ENCODE measurements at regions not wholly inside any gene's neighbourhood (a gene's known extent, or its start where the extent isn't known, plus 50 kb on each side); places are given as distances from the start of the nearest gene placed in this dataset.
A peak's percentile ranks its signal among the peaks of the same experiment; 100 is the strongest.
"Not testable (repeated sequence)": the region's sequence is repeated elsewhere in the genome, so short reads cannot be mapped to it uniquely, and the experiment has no call there.

GRCh38 chr4:11847167-11847566 lies 418.5 kb upstream of the HS3ST1 start:
- no peaks in the 10 kb centered on the region for H3K36me3 Mint-ChIP-seq (ENCODE audit: low read depth)
- no peak overlapping the region for H3K27ac Mint-ChIP-seq
- H3K4me1 Mint-ChIP-seq: no peaks in the 10 kb centered on the region
- H3K4me3 Mint-ChIP-seq: no peak overlapping the region
- no peaks in the 10 kb centered on the region for H3K27me3 Mint-ChIP-seq
- ATAC-seq (no peak), DNase-seq (no peak)
- H3K9me3 Mint-ChIP-seq: no peaks in the 10 kb centered on the region

- no peaks in the 10 kb centered on the region for H3K9me3 Mint-ChIP-seq
- ATAC-seq (peak; percentile 33), DNase-seq (no peak)
- no peak overlapping the region for H3K4me3 Mint-ChIP-seq
- H3K27ac Mint-ChIP-seq: no peak overlapping the region
- H3K4me1 Mint-ChIP-seq: no peaks in the 10 kb centered on the region
- no peaks in the 10 kb centered on the region for H3K27me3 Mint-ChIP-seq
- no peaks in the 10 kb centered on the region for H3K36me3 Mint-ChIP-seq (ENCODE audit: low read depth)
These were observed 415.2 kb upstream of the HS3ST1 start for GRCh38 chr4:11843927-11844326.

GRCh38 chr4:11843340-11843739 lies 414.6 kb upstream of the HS3ST1 start:
- H3K9me3 Mint-ChIP-seq: no peaks in the 10 kb centered on the region
- no peaks in the 10 kb centered on the region for H3K4me1 Mint-ChIP-seq
- H3K27ac Mint-ChIP-seq: no peak overlapping the region
- H3K4me3 Mint-ChIP-seq: no peak overlapping the region
- ATAC-seq (no peak), DNase-seq (no peak)
- H3K27me3 Mint-ChIP-seq: no peaks in the 10 kb centered on the region
- H3K36me3 Mint-ChIP-seq (ENCODE audit: low read depth): no peaks in the 10 kb centered on the region

GRCh38 chr4:11842620-11843263 lies 414.0 kb upstream of the HS3ST1 start:
- H3K9me3 Mint-ChIP-seq: peaks cover 4% of the 10 kb centered on the region
- H3K4me1 Mint-ChIP-seq: no peaks in the 10 kb centered on the region
- H3K36me3 Mint-ChIP-seq (ENCODE audit: low read depth): no peaks in the 10 kb centered on the region
- DNase-seq (no peak), ATAC-seq (no peak)
- no peaks in the 10 kb centered on the region for H3K27me3 Mint-ChIP-seq
- H3K27ac Mint-ChIP-seq: no peak overlapping the region
- no peak overlapping the region for H3K4me3 Mint-ChIP-seq

GRCh38 chr4:11839889-11840288 lies 411.2 kb upstream of the HS3ST1 start:
- peaks cover 4% of the 10 kb centered on the region for H3K9me3 Mint-ChIP-seq
- no peaks in the 10 kb centered on the region for H3K27me3 Mint-ChIP-seq
- DNase-seq: no peak
- no peaks in the 10 kb centered on the region for H3K36me3 Mint-ChIP-seq (ENCODE audit: low read depth)
- H3K27ac Mint-ChIP-seq: no peak overlapping the region
- ATAC-seq: no peak
- H3K4me1 Mint-ChIP-seq: no peaks in the 10 kb centered on the region
- no peak overlapping the region for H3K4me3 Mint-ChIP-seq

GRCh38 chr4:11831739-11832138 lies 403.0 kb upstream of the HS3ST1 start:
- no peaks in the 10 kb centered on the region for H3K9me3 Mint-ChIP-seq
- no peak overlapping the region for H3K4me3 Mint-ChIP-seq
- ATAC-seq (no peak), DNase-seq (no peak)
- H3K36me3 Mint-ChIP-seq (ENCODE audit: low read depth): no peaks in the 10 kb centered on the region
- no peaks in the 10 kb centered on the region for H3K4me1 Mint-ChIP-seq
- no peak overlapping the region for H3K27ac Mint-ChIP-seq
- peaks cover 2% of the 10 kb centered on the region for H3K27me3 Mint-ChIP-seq

GRCh38 chr4:11824566-11824965 lies 395.9 kb upstream of the HS3ST1 start:
- H3K9me3 Mint-ChIP-seq: peaks cover 14% of the 10 kb centered on the region
- H3K27me3 Mint-ChIP-seq: peaks cover 4% of the 10 kb centered on the region
- H3K27ac Mint-ChIP-seq: no peak overlapping the region
- H3K4me3 Mint-ChIP-seq: no peak overlapping the region
- H3K4me1 Mint-ChIP-seq: no peaks in the 10 kb centered on the region
- H3K36me3 Mint-ChIP-seq (ENCODE audit: low read depth): no peaks in the 10 kb centered on the region
- DNase-seq: no peak
- ATAC-seq: no peak

GRCh38 chr4:11821772-11822430 lies 393.2 kb upstream of the HS3ST1 start:
- Mint-ChIP-seq H3K27ac (no peak overlapping the region), H3K36me3 (ENCODE audit: low read depth) (no peaks in the 10 kb centered on the region), H3K4me3 (no peak overlapping the region), H3K9me3 (peaks cover 14% of the 10 kb centered on the region), H3K4me1 (no peaks in the 10 kb centered on the region), H3K27me3 (peaks cover 3% of the 10 kb centered on the region)
- ATAC-seq (no peak), DNase-seq (no peak)

GRCh38 chr4:11817088-11817487 lies 388.4 kb upstream of the HS3ST1 start:
- Mint-ChIP-seq H3K9me3 (no peaks in the 10 kb centered on the region), H3K27ac (no peak overlapping the region), H3K27me3 (no peaks in the 10 kb centered on the region), H3K4me3 (no peak overlapping the region), H3K36me3 (ENCODE audit: low read depth) (no peaks in the 10 kb centered on the region), H3K4me1 (no peaks in the 10 kb centered on the region)
- ATAC-seq: no peak
- DNase-seq: no peak

GRCh38 chr4:11814758-11815157 lies 386.1 kb upstream of the HS3ST1 start:
- Mint-ChIP-seq H3K36me3 (ENCODE audit: low read depth) (no peaks in the 10 kb centered on the region), H3K4me1 (no peaks in the 10 kb centered on the region), H3K9me3 (no peaks in the 10 kb centered on the region), H3K4me3 (no peak overlapping the region), H3K27ac (no peak overlapping the region), H3K27me3 (no peaks in the 10 kb centered on the region)
- no peak for DNase-seq
- no peak for ATAC-seq

GRCh38 chr4:11813951-11814446 lies 385.3 kb upstream of the HS3ST1 start:
- no peak overlapping the region for H3K4me3 Mint-ChIP-seq
- H3K9me3 Mint-ChIP-seq: no peaks in the 10 kb centered on the region
- H3K36me3 Mint-ChIP-seq (ENCODE audit: low read depth): no peaks in the 10 kb centered on the region
- no peaks in the 10 kb centered on the region for H3K27me3 Mint-ChIP-seq
- no peaks in the 10 kb centered on the region for H3K4me1 Mint-ChIP-seq
- DNase-seq (no peak), ATAC-seq (no peak)
- no peak overlapping the region for H3K27ac Mint-ChIP-seq

- not testable (repeated sequence) for DNase-seq; H3K27ac Mint-ChIP-seq; H3K27me3 Mint-ChIP-seq; H3K9me3 Mint-ChIP-seq; H3K4me3 Mint-ChIP-seq; H3K4me1 Mint-ChIP-seq; ATAC-seq; H3K36me3 Mint-ChIP-seq (ENCODE audit: low read depth)
These were observed 382.8 kb upstream of the HS3ST1 start for GRCh38 chr4:11811521-11811920.

GRCh38 chr4:11805842-11806241 lies 377.1 kb upstream of the HS3ST1 start:
- no peaks in the 10 kb centered on the region for H3K36me3 Mint-ChIP-seq (ENCODE audit: low read depth)
- DNase-seq: no peak
- H3K27ac Mint-ChIP-seq: no peak overlapping the region
- no peak overlapping the region for H3K4me3 Mint-ChIP-seq
- peaks cover 1% of the 10 kb centered on the region for H3K27me3 Mint-ChIP-seq
- ATAC-seq: no peak
- H3K9me3 Mint-ChIP-seq: no peaks in the 10 kb centered on the region
- H3K4me1 Mint-ChIP-seq: no peaks in the 10 kb centered on the region

GRCh38 chr4:11801466-11802446 lies 373.1 kb upstream of the HS3ST1 start:
- Mint-ChIP-seq H3K27me3 (peaks cover 3% of the 10 kb centered on the region), H3K4me3 (no peak overlapping the region), H3K36me3 (ENCODE audit: low read depth) (no peaks in the 10 kb centered on the region), H3K9me3 (no peaks in the 10 kb centered on the region), H3K4me1 (no peaks in the 10 kb centered on the region), H3K27ac (no peak overlapping the region)
- DNase-seq: no peak
- ATAC-seq: no peak

- Mint-ChIP-seq H3K4me1 (no peaks in the 10 kb centered on the region), H3K27ac (no peak overlapping the region), H3K27me3 (peaks cover 3% of the 10 kb centered on the region), H3K36me3 (ENCODE audit: low read depth) (no peaks in the 10 kb centered on the region), H3K4me3 (no peak overlapping the region), H3K9me3 (no peaks in the 10 kb centered on the region)
- no peak for ATAC-seq
- DNase-seq: no peak
These were observed 370.5 kb upstream of the HS3ST1 start for GRCh38 chr4:11799196-11799595.
